Stimulated activated naive B cell treated with anti-CD40 and anti-IgM and Interleukin-4, amounts not matched to agents 10 μg/mL and 1 μg/mL and 100 μg/mL, for 72 hours (primary cell): ENCODE measurements at regions not wholly inside any gene's neighbourhood (a gene's known extent, or its start where the extent isn't known, plus 50 kb on each side); places are given as distances from the start of the nearest gene placed in this dataset.
"Not testable (repeated sequence)": the region's sequence is repeated elsewhere in the genome, so short reads cannot be mapped to it uniquely, and the experiment has no call there.

Experiments used
- ATAC-seq, 2 donors: fragments of 150-1000 bp; cut with Tn5 transposase; replicated peaks; 2 replicates each; pipeline ENCODE4 v1.10.0; 2021; ENCODE audit warnings: moderate library complexity in 1 of 2
- DNase-seq: peaks from one replicate; pipeline ENCODE4 v3.0.0; 2021
- H3K27ac Mint-ChIP-seq: one replicate; pipeline ENCODE4 v1.8.0; 2022; ENCODE audit warnings: mild to moderate bottlenecking, mixed read lengths
- H3K27me3 Mint-ChIP-seq, 2 donors: one replicate each; pipeline ENCODE4 v1.8.0; 2022; ENCODE audit warnings: mixed read lengths in 2 of 2
- H3K36me3 Mint-ChIP-seq, 2 donors: one replicate each; pipeline ENCODE4 v1.8.0; 2022; ENCODE audit warnings: mixed read lengths in 2 of 2, mild to moderate bottlenecking in 1 of 2
- H3K4me1 Mint-ChIP-seq, 2 donors: one replicate each; pipeline ENCODE4 v1.8.0; 2022; ENCODE audit warnings: mixed read lengths in 2 of 2, mild to moderate bottlenecking in 1 of 2
- H3K4me3 Mint-ChIP-seq, 2 donors: one replicate each; pipeline ENCODE4 v1.8.0; 2022; ENCODE audit warnings: mild to moderate bottlenecking in 2 of 2, mixed read lengths in 2 of 2, moderate library complexity in 1 of 2
- H3K9me3 Mint-ChIP-seq, 2 donors: one replicate each; pipeline ENCODE4 v1.8.0; 2022; ENCODE audit warnings: mixed read lengths in 2 of 2, mild to moderate bottlenecking in 1 of 2

DNA sequence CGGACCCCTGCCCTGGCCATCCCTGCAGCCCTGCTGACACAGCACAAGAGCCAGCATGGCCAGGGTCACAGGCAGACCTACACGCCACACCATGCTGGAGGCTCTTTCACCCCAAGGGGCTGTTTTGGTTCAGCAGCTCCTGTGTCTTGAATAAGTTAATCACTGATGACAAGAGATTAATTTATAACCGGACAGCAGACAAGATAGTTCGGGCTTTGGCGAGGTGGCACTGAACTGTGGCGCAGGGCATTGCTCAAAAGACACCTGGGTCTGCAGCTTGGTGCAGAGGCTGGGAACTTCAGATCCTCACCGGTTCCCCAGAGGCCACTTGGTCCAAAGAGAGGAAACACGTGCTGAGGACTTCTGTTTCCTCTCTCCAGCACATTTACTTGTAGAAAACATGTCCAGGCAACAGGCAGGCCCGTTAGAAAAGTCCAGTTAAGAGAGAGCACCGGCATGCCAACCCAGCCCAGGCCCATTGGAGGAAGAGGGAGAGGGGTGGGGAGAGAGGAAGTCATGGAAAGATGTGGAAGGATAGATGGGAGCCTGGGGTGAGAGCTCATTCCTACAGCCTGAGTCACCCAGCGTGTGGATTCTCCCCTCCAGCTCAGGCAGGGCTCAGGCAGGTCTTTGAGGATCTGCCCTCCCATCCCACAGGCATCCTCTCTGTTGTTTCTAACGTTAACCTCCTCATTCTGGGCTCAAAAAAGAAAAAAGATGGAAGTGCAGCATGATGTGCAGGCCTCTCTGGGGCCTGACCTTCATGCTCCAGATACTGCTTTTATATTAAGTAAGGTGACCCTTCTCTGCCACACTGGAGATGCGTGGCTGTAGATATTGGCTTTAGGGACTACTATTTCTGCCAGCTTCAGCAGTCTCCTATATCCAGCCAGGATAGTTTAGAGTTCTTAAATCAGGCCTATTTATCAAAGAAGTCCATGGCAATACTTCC is 80.0 kb upstream of the HNF1B start:
- Mint-ChIP-seq H3K4me1 (peaks cover 61 to 83% of the 10 kb centered on the region in 2 donors), H3K9me3 (no peaks in the 10 kb centered on the region), H3K36me3 (peaks cover 0 to 1% of the 10 kb centered on the region in 2 donors)

DNA sequence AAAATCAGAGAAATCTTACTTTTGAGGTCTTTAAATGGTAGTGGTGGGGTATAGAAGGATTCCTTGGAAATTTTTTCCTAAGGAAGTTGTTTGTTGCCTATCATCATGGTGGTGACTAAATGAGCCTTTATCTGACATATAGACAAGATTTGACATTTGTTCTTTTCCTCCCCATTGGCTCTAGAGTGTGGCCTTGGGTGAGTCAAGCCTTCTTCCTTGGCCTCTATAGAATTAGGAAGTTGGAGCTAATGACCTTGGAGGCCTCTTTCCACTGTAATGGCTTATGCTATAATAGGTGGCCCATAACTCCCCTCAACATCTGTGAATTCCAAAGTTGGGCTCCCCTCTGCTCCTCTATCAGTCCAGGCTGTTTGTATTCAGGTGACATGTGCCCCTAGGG is 79.1 kb upstream of the HNF1B start:
- no peak for DNase-seq
- H3K27ac Mint-ChIP-seq: no peak overlapping the region
- H3K4me3 Mint-ChIP-seq: peak overlapping the region in 1 of 2 donors; percentile 22
- H3K27me3 Mint-ChIP-seq: no peaks in the 10 kb centered on the region
- no peaks in the 10 kb centered on the region for H3K9me3 Mint-ChIP-seq
- H3K4me1 Mint-ChIP-seq: peaks cover 58 to 83% of the 10 kb centered on the region in 2 donors
- no peak for ATAC-seq
- H3K36me3 Mint-ChIP-seq: peaks cover 0 to 1% of the 10 kb centered on the region in 2 donors

More for the DNA sequence above, 80.0 kb upstream of the HNF1B start:
- Mint-ChIP-seq H3K4me3 (peak overlapping the region in 1 of 2 donors; percentile 22), H3K27ac (peak overlapping the region; percentile 1), H3K27me3 (no peaks in the 10 kb centered on the region)
- ATAC-seq (peak in 1 of 2 donors; percentile 7), DNase-seq (no peak)

DNA sequence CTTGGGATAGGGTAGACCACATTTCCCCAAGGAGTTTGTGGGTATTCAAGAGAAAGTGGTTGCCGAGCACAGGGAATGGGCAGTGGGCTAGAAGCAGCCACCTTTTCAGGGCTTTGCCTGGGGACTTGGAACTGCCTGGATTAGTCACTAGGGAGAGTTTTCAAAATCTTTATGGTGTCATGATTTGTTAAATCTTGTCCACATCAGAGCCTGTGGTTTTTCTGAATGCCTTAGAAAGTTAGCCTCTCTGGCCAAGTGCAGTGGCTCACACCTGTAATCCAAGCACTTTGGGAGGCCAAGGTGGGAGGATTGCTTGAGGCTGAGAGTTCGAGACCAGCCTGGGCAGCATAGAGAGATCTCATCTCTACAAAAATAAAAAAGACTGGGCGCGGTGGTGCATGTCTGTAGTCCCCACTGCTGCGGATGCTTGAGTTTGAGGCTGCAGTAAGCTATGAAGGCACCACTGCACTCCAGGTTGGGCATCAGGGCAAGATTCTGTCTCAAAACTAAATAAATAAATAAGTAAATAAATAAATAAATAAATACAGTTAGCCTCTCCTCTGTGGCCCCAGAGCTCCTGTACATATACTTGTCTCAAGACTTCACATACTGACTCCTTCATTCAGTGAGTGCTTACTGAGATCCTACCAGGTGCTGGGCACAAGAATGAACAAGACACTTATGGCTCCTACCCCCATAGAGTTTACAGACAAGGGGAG is 76.3 kb upstream of the HNF1B start:
- Mint-ChIP-seq H3K9me3 (no peaks in the 10 kb centered on the region), H3K36me3 (no peaks in the 10 kb centered on the region), H3K4me1 (peaks cover 49 to 66% of the 10 kb centered on the region in 2 donors), H3K27ac (peak overlapping the region; percentile 84), H3K4me3 (no peak overlapping the region), H3K27me3 (no peaks in the 10 kb centered on the region)
- DNase-seq (no peak), ATAC-seq (peak; percentile 33 to 35)

DNA sequence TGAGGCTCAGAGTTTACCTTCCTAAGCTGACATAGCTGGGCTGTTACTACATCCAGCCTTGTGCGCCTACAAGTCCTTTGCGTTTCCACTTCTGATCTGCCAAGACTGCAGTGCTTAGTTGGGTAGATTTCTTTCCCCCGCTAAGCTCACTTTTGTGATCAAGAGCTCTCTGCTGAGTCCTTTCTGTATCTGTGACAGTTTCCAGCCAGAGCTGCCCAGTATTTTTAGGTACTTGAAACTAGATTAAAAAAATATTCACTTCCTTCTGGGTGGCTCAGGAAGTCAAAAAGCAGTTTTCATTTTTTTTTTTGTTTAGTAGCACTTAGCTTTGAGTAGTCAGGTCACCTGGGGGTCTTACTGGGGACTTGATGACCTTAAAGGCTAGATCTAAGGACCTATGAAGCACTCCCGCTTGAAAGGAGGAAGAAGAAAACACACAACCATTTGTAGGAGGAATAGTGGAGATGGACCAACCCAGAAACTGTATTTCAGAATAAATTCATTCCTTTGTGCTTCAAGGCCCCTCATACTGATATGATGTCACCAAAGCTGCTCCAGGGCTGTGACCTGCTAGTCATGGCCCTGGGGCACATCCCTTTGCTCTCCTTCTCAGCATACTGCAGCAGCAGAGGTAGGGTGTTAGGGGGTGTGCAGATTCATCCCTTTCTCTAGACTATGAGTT is 75.6 kb upstream of the HNF1B start:
- H3K4me3 Mint-ChIP-seq: peak overlapping the region in 1 of 2 donors; percentile 25
- H3K27me3 Mint-ChIP-seq: no peaks in the 10 kb centered on the region
- ATAC-seq (peak; percentile 73 to 74), DNase-seq (peak; percentile 17)
- H3K36me3 Mint-ChIP-seq: no peaks in the 10 kb centered on the region
- H3K9me3 Mint-ChIP-seq: no peaks in the 10 kb centered on the region
- H3K4me1 Mint-ChIP-seq: peaks cover 42 to 59% of the 10 kb centered on the region in 2 donors
- H3K27ac Mint-ChIP-seq: peak overlapping the region; percentile 84

DNA sequence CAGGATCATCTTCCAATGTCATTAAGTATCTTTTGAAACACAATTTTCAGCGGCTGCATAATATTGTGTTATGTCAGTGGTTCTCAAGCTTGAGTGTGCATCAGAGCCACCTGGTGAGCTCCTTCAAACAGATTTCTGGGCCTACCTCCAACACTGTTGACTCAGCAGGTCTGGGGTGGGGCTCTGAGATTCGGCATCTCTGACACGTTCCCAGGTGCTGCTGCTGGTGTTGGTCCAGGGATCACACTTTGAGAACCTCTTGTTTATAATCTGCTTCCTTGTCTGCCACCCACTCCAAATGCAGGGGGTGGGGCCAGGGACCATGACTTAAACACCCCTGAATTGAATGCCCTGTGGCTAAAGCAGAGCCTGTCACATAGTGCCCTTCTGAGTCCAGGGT is 73.8 kb upstream of the HNF1B start:
- H3K36me3 Mint-ChIP-seq: no peaks in the 10 kb centered on the region
- no peak overlapping the region for H3K4me3 Mint-ChIP-seq
- H3K27me3 Mint-ChIP-seq: peaks cover 0 to 10% of the 10 kb centered on the region in 2 donors
- H3K4me1 Mint-ChIP-seq: peaks cover 26 to 41% of the 10 kb centered on the region in 2 donors
- no peak for DNase-seq
- no peak overlapping the region for H3K27ac Mint-ChIP-seq
- no peaks in the 10 kb centered on the region for H3K9me3 Mint-ChIP-seq
- no peak for ATAC-seq

DNA sequence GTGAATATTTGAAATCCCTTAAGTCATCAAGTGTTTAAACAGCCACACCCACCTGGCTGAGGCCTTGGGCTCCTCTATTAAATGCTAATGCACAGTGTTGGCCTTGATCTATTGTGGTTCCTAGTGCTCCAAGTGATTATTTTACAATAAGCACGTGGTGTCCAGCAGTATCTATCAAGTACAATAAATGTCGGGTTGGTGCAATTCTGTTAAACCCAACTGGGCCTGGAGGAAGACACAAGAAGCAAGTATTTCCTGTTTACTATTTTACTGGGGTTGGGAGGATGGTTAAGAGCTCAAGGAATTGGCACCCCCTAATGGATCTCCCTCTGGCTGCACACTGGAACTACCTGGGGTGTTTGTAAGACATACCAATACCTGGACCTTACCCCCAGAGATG is 72.1 kb upstream of the HNF1B start:
- no peaks in the 10 kb centered on the region for H3K36me3 Mint-ChIP-seq
- no peak overlapping the region for H3K27ac Mint-ChIP-seq
- no peaks in the 10 kb centered on the region for H3K9me3 Mint-ChIP-seq
- no peak for DNase-seq
- H3K4me3 Mint-ChIP-seq: no peak overlapping the region
- ATAC-seq: no peak
- peaks cover 0 to 18% of the 10 kb centered on the region in 2 donors for H3K27me3 Mint-ChIP-seq
- H3K4me1 Mint-ChIP-seq: peaks cover 23 to 32% of the 10 kb centered on the region in 2 donors

DNA sequence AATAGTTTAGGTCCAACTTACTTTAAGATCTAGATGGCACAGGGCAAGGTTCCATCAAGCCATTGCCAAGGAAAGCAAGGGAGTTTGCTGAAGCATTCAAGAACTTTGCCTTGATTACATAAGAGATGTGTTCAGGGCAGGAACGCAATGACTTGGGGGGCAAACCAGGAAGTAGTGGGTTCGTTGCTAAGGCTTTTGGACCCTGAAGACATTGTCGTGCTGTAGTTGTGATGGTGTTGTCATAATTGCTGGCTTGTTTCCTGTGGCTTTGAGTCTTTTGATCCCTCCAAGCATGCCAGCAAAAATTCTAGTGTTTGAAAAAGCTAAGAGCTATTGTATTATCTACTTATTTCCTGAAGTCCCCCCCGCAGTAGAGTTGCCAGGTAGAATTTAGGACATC is 70.7 kb upstream of the HNF1B start:
- DNase-seq (no peak), ATAC-seq (no peak)
- Mint-ChIP-seq H3K4me3 (no peak overlapping the region), H3K36me3 (no peaks in the 10 kb centered on the region), H3K27ac (no peak overlapping the region), H3K9me3 (no peaks in the 10 kb centered on the region), H3K4me1 (peaks cover 15 to 20% of the 10 kb centered on the region in 2 donors), H3K27me3 (peaks cover 0 to 18% of the 10 kb centered on the region in 2 donors)

DNA sequence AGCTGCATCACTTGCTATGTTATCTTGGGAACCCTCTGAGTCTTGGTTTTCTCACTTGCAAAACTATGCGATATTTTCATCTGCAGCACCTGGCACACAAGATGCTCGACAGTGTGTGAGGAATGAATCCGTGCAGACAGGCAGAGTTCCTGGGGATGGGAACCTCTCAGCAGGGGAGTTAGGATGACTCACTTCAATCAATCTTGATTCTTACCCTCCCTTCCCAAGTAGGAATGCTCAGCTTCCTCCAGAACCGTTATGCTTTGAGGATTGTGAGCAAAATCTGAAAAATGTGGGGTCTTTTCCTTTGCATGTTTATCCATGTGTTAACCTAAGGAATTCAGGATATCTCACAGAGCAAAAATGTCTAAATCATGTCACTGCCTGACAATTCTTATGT is 68.9 kb upstream of the HNF1B start:
- DNase-seq (no peak), ATAC-seq (no peak)
- Mint-ChIP-seq H3K27ac (no peak overlapping the region), H3K36me3 (no peaks in the 10 kb centered on the region), H3K4me3 (no peak overlapping the region), H3K27me3 (peaks cover 0 to 18% of the 10 kb centered on the region in 2 donors), H3K9me3 (no peaks in the 10 kb centered on the region), H3K4me1 (peaks cover 3 to 5% of the 10 kb centered on the region in 2 donors)

DNA sequence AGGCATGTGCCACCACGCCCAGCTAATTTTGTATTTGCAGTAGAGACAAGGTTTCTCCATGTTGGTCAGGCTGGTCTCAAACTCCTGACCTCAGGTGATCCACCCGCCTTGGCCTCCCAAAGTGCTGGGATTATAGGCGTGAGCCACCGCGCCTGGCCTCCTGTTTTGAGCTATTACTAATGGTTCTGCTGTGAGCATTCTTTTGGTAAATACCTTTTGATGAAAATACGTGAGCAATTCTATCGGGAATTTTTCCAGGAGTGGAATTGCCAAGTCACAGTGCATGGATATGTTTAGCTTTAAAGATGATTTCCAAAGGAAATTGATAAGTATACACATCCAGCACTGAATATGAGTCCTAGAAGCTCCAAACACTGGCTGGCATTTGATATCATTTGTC is 64.0 kb upstream of the HNF1B start:
- not testable (repeated sequence) for DNase-seq, H3K4me3 Mint-ChIP-seq, H3K4me1 Mint-ChIP-seq, H3K27ac Mint-ChIP-seq, H3K36me3 Mint-ChIP-seq, H3K9me3 Mint-ChIP-seq, H3K27me3 Mint-ChIP-seq, ATAC-seq

DNA sequence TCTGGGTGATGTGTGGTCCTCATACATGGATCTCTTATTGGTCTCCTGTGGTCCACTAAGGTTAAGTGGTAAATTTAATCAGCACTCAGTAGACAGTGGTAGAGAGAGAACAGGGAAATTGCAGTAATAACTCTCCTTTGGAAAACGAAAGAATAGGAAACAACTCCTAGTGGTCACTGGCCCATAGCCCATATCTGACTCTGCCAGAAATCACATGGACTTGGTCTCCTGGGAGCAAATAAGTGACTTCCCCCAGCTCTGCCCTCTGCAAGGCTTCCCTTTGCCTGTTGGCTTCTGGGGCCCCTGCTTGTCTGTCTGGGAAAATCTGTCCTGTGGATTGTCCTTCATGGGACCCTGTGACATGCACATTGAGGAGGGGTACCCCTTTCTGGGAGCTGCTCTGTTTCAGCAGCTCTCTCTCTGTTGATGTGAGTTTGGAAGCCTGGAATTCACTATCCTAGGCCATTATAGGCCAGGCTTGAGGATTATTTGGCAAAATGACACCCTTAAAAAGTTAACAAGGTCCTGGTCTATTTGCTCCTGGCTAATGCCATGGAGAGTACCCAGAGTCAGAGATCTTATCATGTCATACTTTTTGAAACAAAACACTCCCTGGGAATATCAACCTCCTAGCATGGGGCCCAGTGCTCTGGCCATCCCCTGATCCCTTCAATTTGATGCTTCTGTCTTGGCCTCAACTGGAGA is 58.0 kb upstream of the HNF1B start:
- DNase-seq: no peak
- Mint-ChIP-seq H3K36me3 (no peaks in the 10 kb centered on the region), H3K27ac (no peak overlapping the region), H3K9me3 (peaks cover 0 to 5% of the 10 kb centered on the region in 2 donors), H3K4me3 (no peak overlapping the region), H3K4me1 (peaks cover 12 to 30% of the 10 kb centered on the region in 2 donors), H3K27me3 (no peaks in the 10 kb centered on the region)
- ATAC-seq: no peak

DNA sequence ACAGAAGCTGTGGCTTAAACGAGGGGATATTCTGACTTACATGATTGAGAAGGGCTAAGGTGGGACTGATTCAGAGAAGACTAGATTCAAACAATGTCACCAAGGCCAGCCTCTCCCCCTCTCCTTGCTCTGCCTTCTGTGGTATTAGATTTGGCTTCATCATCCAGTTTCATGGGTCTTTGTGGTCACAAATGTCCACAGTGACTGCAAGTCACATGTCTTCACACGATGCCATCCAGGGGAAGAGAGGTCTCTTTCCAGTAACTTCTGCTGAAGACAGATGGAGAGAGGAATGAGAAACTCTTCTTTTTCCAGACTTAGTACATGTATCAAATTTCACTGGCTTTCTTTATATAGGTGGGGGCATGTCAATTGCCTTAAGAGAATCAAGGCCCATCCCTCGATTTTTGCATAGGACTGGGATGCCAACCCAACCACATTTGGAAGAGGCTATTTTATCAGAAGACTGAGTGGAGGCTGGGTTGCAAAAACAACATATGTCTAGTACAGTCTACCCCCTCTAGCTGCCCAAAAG is 57.3 kb upstream of the HNF1B start:
- Mint-ChIP-seq H3K4me1 (peaks cover 12 to 30% of the 10 kb centered on the region in 2 donors), H3K4me3 (no peak overlapping the region), H3K9me3 (peaks cover 0 to 7% of the 10 kb centered on the region in 2 donors), H3K27ac (no peak overlapping the region), H3K27me3 (no peaks in the 10 kb centered on the region), H3K36me3 (no peaks in the 10 kb centered on the region)
- no peak for DNase-seq
- no peak for ATAC-seq

DNA sequence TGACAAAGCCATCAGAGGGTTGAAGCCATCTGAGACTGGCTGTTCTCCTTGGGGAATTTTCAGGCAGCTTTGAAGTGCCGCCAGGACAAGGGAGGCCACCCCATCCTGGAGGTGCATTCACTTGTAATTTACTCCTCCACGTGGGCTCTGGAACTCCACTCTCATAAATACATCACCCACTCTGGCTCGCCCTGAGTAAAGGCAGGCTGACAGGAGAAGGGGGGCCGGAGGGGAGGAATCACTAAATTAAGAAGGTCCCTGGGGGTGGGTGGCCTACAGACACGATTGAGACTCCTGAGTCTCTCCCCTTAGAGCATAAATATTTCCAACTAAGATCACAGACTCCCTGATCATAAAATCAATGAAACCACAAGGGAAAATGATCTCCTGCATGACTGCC is 56.3 kb upstream of the HNF1B start:
- peak overlapping the region; percentile 69 for H3K27ac Mint-ChIP-seq
- peaks cover 12 to 30% of the 10 kb centered on the region in 2 donors for H3K4me1 Mint-ChIP-seq
- H3K4me3 Mint-ChIP-seq: no peak overlapping the region
- ATAC-seq (no peak), DNase-seq (no peak)
- H3K9me3 Mint-ChIP-seq: peaks cover 0 to 7% of the 10 kb centered on the region in 2 donors
- no peaks in the 10 kb centered on the region for H3K36me3 Mint-ChIP-seq
- no peaks in the 10 kb centered on the region for H3K27me3 Mint-ChIP-seq

DNA sequence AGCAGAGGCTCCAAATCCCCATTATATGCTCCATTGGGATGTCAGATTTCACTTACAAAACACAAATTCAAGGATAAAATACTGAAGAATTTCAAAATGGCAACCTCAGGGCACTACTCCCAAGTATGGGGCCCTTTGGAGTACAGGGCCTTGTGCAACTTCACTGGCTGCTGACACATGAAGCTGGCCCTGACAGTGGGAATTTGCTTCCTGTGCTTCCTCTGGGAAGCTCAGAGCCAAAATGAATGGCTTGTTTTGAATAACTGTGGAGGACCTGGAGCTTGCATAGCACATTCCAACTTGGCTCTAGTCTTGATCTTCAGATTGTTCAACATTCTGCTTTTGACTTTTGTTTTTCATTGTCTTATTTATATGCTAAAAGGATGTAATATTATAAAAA is 52.3 kb upstream of the HNF1B start:
- Mint-ChIP-seq H3K4me1 (peaks cover 12 to 25% of the 10 kb centered on the region in 2 donors), H3K36me3 (no peaks in the 10 kb centered on the region), H3K9me3 (peaks cover 0 to 7% of the 10 kb centered on the region in 2 donors), H3K4me3 (no peak overlapping the region), H3K27ac (no peak overlapping the region), H3K27me3 (peaks cover 0 to 4% of the 10 kb centered on the region in 2 donors)
- DNase-seq (no peak), ATAC-seq (no peak)
